ENCODE measurements at regions not wholly inside any gene's neighbourhood (a gene's known extent, or its start where the extent isn't known, plus 50 kb on each side); places are given as distances from the start of the nearest gene placed in this dataset.

- no peaks in the 10 kb centered on the region; the same call in 1 of the 2 replicates for H3K9me3 ChIP-seq (ENCODE audit: insufficient read depth, low read length)
- no peak for DNase-seq (ENCODE audit: low read depth, low spot score)
- no peaks in the 10 kb centered on the region for H3K4me1 ChIP-seq (ENCODE audit: insufficient read depth, insufficient read length)
- no peak overlapping the region for H3K9ac ChIP-seq (ENCODE audit: insufficient read length, low read depth)
- H3K27me3 ChIP-seq (ENCODE audit: insufficient read depth, insufficient read length): no peaks in the 10 kb centered on the region
- TF ChIP-seq SUZ12 (IDR thresholded peaks at IDR 0.05; ENCODE audit: extremely low read depth, insufficient read depth, insufficient read length): no peak
- TF ChIP-seq ZNF274 (IDR thresholded peaks at IDR 0.05; ENCODE audit: low read depth, low read length): no peak
- no peak for TF ChIP-seq YY1 (IDR thresholded peaks at IDR 0.05; ENCODE audit: insufficient read depth, insufficient read length)
- no peak overlapping the region for H3K4me3 ChIP-seq (ENCODE audit: insufficient read length, low read depth)
- no peaks in the 10 kb centered on the region for H3K36me3 ChIP-seq (ENCODE audit: insufficient read depth, insufficient read length, low read length)
Observed at GRCh38 chr2:5098286-5098685, 593.9 kb upstream of the SOX11 start.

- no peak overlapping the region for H3K4me3 ChIP-seq (ENCODE audit: insufficient read length, low read depth)
- H3K4me1 ChIP-seq (ENCODE audit: insufficient read depth, insufficient read length): no peaks in the 10 kb centered on the region
Observed at GRCh38 chr2:5102823-5103222, 589.4 kb upstream of the SOX11 start.

GRCh38 chr2:5111581-5111980 lies 580.6 kb upstream of the SOX11 start:
- DNase-seq (ENCODE audit: low read depth, low spot score): no peak
- TF ChIP-seq SUZ12 (IDR thresholded peaks at IDR 0.05; ENCODE audit: extremely low read depth, insufficient read depth, insufficient read length) (no peak), YY1 (IDR thresholded peaks at IDR 0.05; ENCODE audit: insufficient read depth, insufficient read length) (no peak), ZNF274 (IDR thresholded peaks at IDR 0.05; ENCODE audit: low read depth, low read length) (no peak)
- Histone ChIP-seq H3K4me1 (ENCODE audit: insufficient read depth, insufficient read length) (no peaks in the 10 kb centered on the region), H3K36me3 (ENCODE audit: insufficient read depth, insufficient read length, low read length) (no peaks in the 10 kb centered on the region), H3K27me3 (ENCODE audit: insufficient read depth, insufficient read length) (no peaks in the 10 kb centered on the region), H3K9me3 (ENCODE audit: insufficient read depth, low read length) (peaks cover 30% of the 10 kb centered on the region), H3K4me3 (ENCODE audit: insufficient read length, low read depth) (no peak overlapping the region), H3K9ac (ENCODE audit: insufficient read length, low read depth) (no peak overlapping the region)

More at GRCh38 chr2:5102823-5103222, 589.4 kb upstream of the SOX11 start:
- DNase-seq (ENCODE audit: low read depth, low spot score): no peak
- no peak overlapping the region for H3K9ac ChIP-seq (ENCODE audit: insufficient read length, low read depth)
- TF ChIP-seq YY1 (IDR thresholded peaks at IDR 0.05; ENCODE audit: insufficient read depth, insufficient read length) (no peak), ZNF274 (IDR thresholded peaks at IDR 0.05; ENCODE audit: low read depth, low read length) (no peak), SUZ12 (IDR thresholded peaks at IDR 0.05; ENCODE audit: extremely low read depth, insufficient read depth, insufficient read length) (no peak)
- no peaks in the 10 kb centered on the region for H3K9me3 ChIP-seq (ENCODE audit: insufficient read depth, low read length)
- H3K27me3 ChIP-seq (ENCODE audit: insufficient read depth, insufficient read length): no peaks in the 10 kb centered on the region
- no peaks in the 10 kb centered on the region for H3K36me3 ChIP-seq (ENCODE audit: insufficient read depth, insufficient read length, low read length)

DNA sequence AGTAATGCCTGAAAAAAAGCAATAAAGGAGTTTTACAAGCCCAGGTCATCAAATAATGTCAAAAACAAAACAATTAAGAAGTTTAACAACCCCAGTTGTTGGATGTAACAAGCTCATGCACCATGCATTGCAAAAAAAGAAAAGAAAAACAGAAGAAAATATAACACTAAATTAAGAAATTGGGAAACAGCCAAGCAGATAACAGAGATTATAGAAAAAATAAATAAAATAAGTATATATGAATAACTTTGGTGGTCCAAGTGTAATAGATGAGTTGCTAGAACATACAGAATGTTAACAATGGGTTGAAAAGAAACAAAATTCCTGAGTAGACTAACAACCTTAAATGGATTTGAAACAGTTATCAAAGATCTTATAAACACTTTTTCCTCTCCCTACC lies 573.1 kb upstream of the SOX11 start:
- Histone ChIP-seq H3K4me3 (ENCODE audit: insufficient read length, low read depth) (no peak overlapping the region), H3K4me1 (ENCODE audit: insufficient read depth, insufficient read length) (no peaks in the 10 kb centered on the region), H3K27me3 (ENCODE audit: insufficient read depth, insufficient read length) (no peaks in the 10 kb centered on the region), H3K36me3 (ENCODE audit: insufficient read depth, insufficient read length, low read length) (no peaks in the 10 kb centered on the region), H3K9ac (ENCODE audit: insufficient read length, low read depth) (no peak overlapping the region), H3K9me3 (ENCODE audit: insufficient read depth, low read length) (peaks cover 16% of the 10 kb centered on the region; the same call in 1 of the 2 replicates)
- no peak for DNase-seq (ENCODE audit: low read depth, low spot score)
- TF ChIP-seq YY1 (IDR thresholded peaks at IDR 0.05; ENCODE audit: insufficient read depth, insufficient read length): no peak
- no peak for TF ChIP-seq ZNF274 (IDR thresholded peaks at IDR 0.05; ENCODE audit: low read depth, low read length)
- TF ChIP-seq SUZ12 (IDR thresholded peaks at IDR 0.05; ENCODE audit: extremely low read depth, insufficient read depth, insufficient read length): no peak

DNA sequence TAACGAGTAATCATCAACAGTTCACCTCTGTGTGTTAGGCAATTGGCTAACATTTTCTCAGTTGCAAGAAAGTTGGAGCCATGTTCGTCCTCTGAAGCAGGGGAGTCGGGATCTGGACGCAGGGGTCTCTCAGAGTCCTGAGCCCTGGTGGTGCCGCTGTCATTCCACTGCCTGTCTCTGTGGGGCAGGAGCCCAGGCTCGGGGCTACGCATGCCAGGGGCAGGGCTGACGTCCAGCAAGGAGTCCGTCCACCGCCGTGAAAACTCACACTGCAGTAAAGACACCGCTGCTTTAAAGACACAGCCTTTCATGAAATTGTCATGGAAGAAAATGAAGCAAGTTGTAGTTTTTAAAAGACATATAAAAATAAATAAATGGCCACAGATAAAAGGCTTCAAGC lies 571.1 kb upstream of the SOX11 start:
- Histone ChIP-seq H3K27me3 (ENCODE audit: insufficient read depth, insufficient read length) (no peaks in the 10 kb centered on the region), H3K4me1 (ENCODE audit: insufficient read depth, insufficient read length) (no peaks in the 10 kb centered on the region), H3K9me3 (ENCODE audit: insufficient read depth, low read length) (no peaks in the 10 kb centered on the region), H3K4me3 (ENCODE audit: insufficient read length, low read depth) (no peak overlapping the region), H3K9ac (ENCODE audit: insufficient read length, low read depth) (no peak overlapping the region), H3K36me3 (ENCODE audit: insufficient read depth, insufficient read length, low read length) (no peaks in the 10 kb centered on the region)
- TF ChIP-seq YY1 (IDR thresholded peaks at IDR 0.05; ENCODE audit: insufficient read depth, insufficient read length) (no peak), SUZ12 (IDR thresholded peaks at IDR 0.05; ENCODE audit: extremely low read depth, insufficient read depth, insufficient read length) (no peak), ZNF274 (IDR thresholded peaks at IDR 0.05; ENCODE audit: low read depth, low read length) (no peak)
- DNase-seq (ENCODE audit: low read depth, low spot score): no peak

DNA sequence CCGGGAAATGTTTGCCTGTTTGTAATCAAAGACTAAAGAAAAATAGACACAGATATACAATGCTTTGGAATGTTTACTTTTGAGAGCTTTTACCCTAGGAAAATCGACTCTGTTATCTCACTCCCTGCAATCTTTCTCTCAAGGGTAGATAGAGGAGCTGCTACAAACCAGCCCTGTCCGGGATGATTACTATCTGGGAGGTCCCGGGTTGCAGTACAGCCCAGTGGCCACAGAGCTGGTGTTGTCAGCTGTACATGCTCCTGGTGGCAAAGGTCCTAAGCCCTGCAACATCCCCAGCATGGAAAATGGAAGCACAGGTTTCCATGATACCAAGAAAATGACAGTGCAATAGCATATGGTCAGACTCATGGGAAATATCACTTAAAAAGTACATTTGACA lies 570.5 kb upstream of the SOX11 start:
- Histone ChIP-seq H3K36me3 (ENCODE audit: insufficient read depth, insufficient read length, low read length) (no peaks in the 10 kb centered on the region), H3K4me3 (ENCODE audit: insufficient read length, low read depth) (no peak overlapping the region), H3K4me1 (ENCODE audit: insufficient read depth, insufficient read length) (no peaks in the 10 kb centered on the region), H3K27me3 (ENCODE audit: insufficient read depth, insufficient read length) (no peaks in the 10 kb centered on the region), H3K9me3 (ENCODE audit: insufficient read depth, low read length) (no peaks in the 10 kb centered on the region), H3K9ac (ENCODE audit: insufficient read length, low read depth) (no peak overlapping the region)
- TF ChIP-seq YY1 (IDR thresholded peaks at IDR 0.05; ENCODE audit: insufficient read depth, insufficient read length): no peak
- no peak for TF ChIP-seq SUZ12 (IDR thresholded peaks at IDR 0.05; ENCODE audit: extremely low read depth, insufficient read depth, insufficient read length)
- no peak for TF ChIP-seq ZNF274 (IDR thresholded peaks at IDR 0.05; ENCODE audit: low read depth, low read length)
- DNase-seq (ENCODE audit: low read depth, low spot score): no peak

DNA sequence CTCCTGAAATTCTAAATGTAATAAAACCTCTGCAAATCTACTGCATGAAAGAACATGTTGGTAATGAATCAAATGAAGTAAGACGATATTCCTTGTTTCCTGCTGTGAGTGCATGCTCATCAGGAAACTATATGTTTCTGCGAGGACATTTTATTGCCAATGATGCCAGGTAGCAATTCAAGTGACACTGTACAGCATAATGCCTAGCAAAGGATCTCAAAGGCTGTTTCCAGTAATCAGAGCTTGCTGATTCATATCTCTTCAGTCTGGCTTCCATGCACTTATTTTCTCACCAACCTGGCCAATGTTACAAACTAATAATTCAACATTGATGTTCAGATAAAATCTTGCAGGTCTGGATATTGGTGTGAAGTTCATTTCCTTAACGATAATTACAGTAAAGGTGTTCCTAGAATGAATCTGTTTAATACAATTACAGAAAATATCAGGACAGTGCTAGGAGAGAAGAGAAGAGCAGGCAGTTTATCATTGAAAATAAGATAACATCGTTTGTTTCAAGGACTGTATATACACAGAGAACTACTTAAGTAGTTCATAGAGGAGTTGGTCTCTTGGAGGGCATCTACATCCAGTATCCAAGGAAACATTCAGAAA lies 568.5 kb upstream of the SOX11 start:
- Histone ChIP-seq H3K4me1 (ENCODE audit: insufficient read depth, insufficient read length) (no peaks in the 10 kb centered on the region), H3K9me3 (ENCODE audit: insufficient read depth, low read length) (no peaks in the 10 kb centered on the region), H3K4me3 (ENCODE audit: insufficient read length, low read depth) (no peak overlapping the region), H3K36me3 (ENCODE audit: insufficient read depth, insufficient read length, low read length) (no peaks in the 10 kb centered on the region), H3K9ac (ENCODE audit: insufficient read length, low read depth) (no peak overlapping the region), H3K27me3 (ENCODE audit: insufficient read depth, insufficient read length) (no peaks in the 10 kb centered on the region)
- no peak for DNase-seq (ENCODE audit: low read depth, low spot score)
- TF ChIP-seq YY1 (IDR thresholded peaks at IDR 0.05; ENCODE audit: insufficient read depth, insufficient read length) (no peak), ZNF274 (IDR thresholded peaks at IDR 0.05; ENCODE audit: low read depth, low read length) (no peak), SUZ12 (IDR thresholded peaks at IDR 0.05; ENCODE audit: extremely low read depth, insufficient read depth, insufficient read length) (no peak)
